H1 (cell line): ENCODE measurements at regions not wholly inside any gene's neighbourhood (a gene's known extent, or its start where the extent isn't known, plus 50 kb on each side); places are given as distances from the start of the nearest gene placed in this dataset.

Source experiments
- CTCF ChIA-PET: fragments of 300-600 bp; sonication (Branson Sonifier 250); formaldehyde crosslinking; loops from one replicate; lab custom pipeline; 2021; ENCODE audit not compliant: partially characterized antibody; lab: Charles Lee
- POLR2A ChIA-PET: fragments of 300-600 bp; sonication (Branson Sonifier 250); formaldehyde crosslinking; loops from one replicate; lab custom pipeline; 2021; ENCODE audit warnings: inconsistent platforms; ENCODE audit not compliant: partially characterized antibody; lab: Charles Lee
- DNase-seq, 2 experiments: peaks; one replicate each; pipeline versions ENCODE4 v3.0.0 to v3.0.0-alpha.2; 2010 to 2022; ENCODE audit warnings: low spot score in 2 of 2, low read depth in 1 of 2, mixed read lengths in 1 of 2
- FAIRE-seq: peaks from 2 replicates; lab custom pipeline; 2011; peaks lifted over from hg19 to GRCh38; lab: Jason Lieb, UNC
- H2AFZ ChIP-seq: 2 replicates; pipeline ENCODE4 v1.8.1; 2012; ENCODE audit warnings: low read length, inconsistent platforms
- H2AK5ac ChIP-seq: 2 replicates; pipeline ENCODE4 v1.6.1; 2013; ENCODE audit warnings: low read depth, low read length
- H2BK120ac ChIP-seq: replicated peaks from 2 replicates; pipeline ENCODE3; 2013; ENCODE audit warnings: low read depth, low read length, inconsistent platforms
- H2BK12ac ChIP-seq: 2 replicates; pipeline ENCODE4 v1.6.1; 2013; ENCODE audit warnings: low read depth, low read length
- H2BK15ac ChIP-seq: 2 replicates; pipeline ENCODE4 v1.6.1; 2013; ENCODE audit warnings: low read length
- H2BK20ac ChIP-seq: 2 replicates; pipeline ENCODE4 v1.6.1; 2013; ENCODE audit warnings: low read length
- H2BK5ac ChIP-seq: 2 replicates; pipeline ENCODE4 v1.6.1; 2013; ENCODE audit warnings: low read depth, low read length
- H3K14ac ChIP-seq: 2 replicates; pipeline ENCODE4 v1.6.1; 2013; ENCODE audit warnings: inconsistent platforms; ENCODE audit not compliant: insufficient read length
- H3K18ac ChIP-seq: 2 replicates; pipeline ENCODE4 v1.6.1; 2013; ENCODE audit warnings: low read length; ENCODE audit errors: extremely low read depth
- H3K23ac ChIP-seq: 2 replicates; pipeline ENCODE4 v1.6.1; 2013; ENCODE audit warnings: inconsistent platforms; ENCODE audit not compliant: insufficient read length
- H3K23me2 ChIP-seq: 2 replicates; pipeline ENCODE4 v1.6.1; 2013; ENCODE audit warnings: low read depth, low read length
- H3K27ac ChIP-seq: 2 replicates; pipeline ENCODE4 v1.6.1; 2011; ENCODE audit warnings: low read depth, low read length, inconsistent platforms
- H3K27me3 ChIP-seq, 4 experiments: replicated peaks in 1 of 4; 1 replicate in 1 of 4; 2 replicates in 3 of 4; pipeline versions ENCODE4 v1.6.1 to v1.8.1; 2011 to 2013; ENCODE audit warnings: low read length in 3 of 4, mild to moderate bottlenecking in 3 of 4, inconsistent platforms in 2 of 4, mixed read lengths in 2 of 4, moderate library complexity in 1 of 4; ENCODE audit not compliant: control insufficient read depth in 3 of 4, insufficient read depth in 3 of 4; ENCODE audit errors: extremely low read depth in 1 of 4
- H3K36me3 ChIP-seq, 4 experiments: 2 replicates each; pipeline versions ENCODE4 v1.6.1 to v1.8.1; 2011 to 2013; ENCODE audit warnings: mild to moderate bottlenecking in 4 of 4, low read length in 3 of 4, moderate library complexity in 2 of 4, control low read depth in 1 of 4, inconsistent platforms in 1 of 4; ENCODE audit not compliant: insufficient read depth in 4 of 4, control insufficient read depth in 2 of 4
- H3K4ac ChIP-seq: replicated peaks from 2 replicates; pipeline ENCODE3; 2013; ENCODE audit warnings: low read length, low read depth, mixed read lengths, inconsistent platforms; ENCODE audit not compliant: insufficient read length
- H3K4me1 ChIP-seq, 4 experiments: replicated peaks in 1 of 4; 1 replicate in 1 of 4; 2 replicates in 3 of 4; pipeline versions ENCODE4 v1.6.1 to v1.8.1; 2011 to 2013; ENCODE audit warnings: low read length in 3 of 4, inconsistent platforms in 2 of 4, mixed read lengths in 1 of 4; ENCODE audit not compliant: insufficient read depth in 4 of 4, control insufficient read depth in 3 of 4
- H3K4me2 ChIP-seq, 2 experiments: 2 replicates each; pipeline versions ENCODE4 v1.6.1 to v1.8.1; 2011 to 2013; ENCODE audit warnings: low read depth in 2 of 2, low read length in 2 of 2, control low read depth in 1 of 2, inconsistent platforms in 1 of 2, mild to moderate bottlenecking in 1 of 2; ENCODE audit not compliant: insufficient read depth in 1 of 2
- H3K4me3 ChIP-seq, 4 experiments: fragments of 200-600, 300-600 bp in 1 of 4; sonication (generic), shearing (Covaris generic), sonication (Bioruptor Twin) in 1 of 4; 2 replicates each; pipeline versions ENCODE4 v1.5.1 to v1.8.1; 2011 to 2016; ENCODE audit warnings: low read length in 4 of 4, low read depth in 3 of 4, control low read depth in 2 of 4, inconsistent platforms in 2 of 4, mild to moderate bottlenecking in 2 of 4, mixed read lengths in 1 of 4, moderate library complexity in 1 of 4; ENCODE audit not compliant: insufficient read depth in 2 of 4; ENCODE audit errors: extremely low read depth in 1 of 4
- H3K56ac ChIP-seq: replicated peaks from 2 replicates; pipeline ENCODE3; 2013; ENCODE audit warnings: low read depth, mild to moderate bottlenecking, mixed read lengths, low read length, inconsistent platforms; ENCODE audit not compliant: insufficient read length
- H3K79me1 ChIP-seq: 2 replicates; pipeline ENCODE4 v1.6.1; 2013; ENCODE audit warnings: low read depth, low read length, control low read depth
- H3K79me2 ChIP-seq, 2 experiments: 2 replicates each; pipeline versions ENCODE4 v1.6.1 to v1.8.1; 2012 to 2013; ENCODE audit warnings: low read length in 2 of 2, mild to moderate bottlenecking in 2 of 2, inconsistent platforms in 1 of 2; ENCODE audit not compliant: insufficient read depth in 2 of 2, control insufficient read depth in 1 of 2
- H3K9ac ChIP-seq, 4 experiments: replicated peaks in 1 of 4; 1 replicate in 1 of 4; 2 replicates in 3 of 4; pipeline versions ENCODE4 v1.6.1 to v1.8.1; 2011 to 2013; ENCODE audit warnings: low read depth in 3 of 4, low read length in 3 of 4, control low read depth in 2 of 4, mild to moderate bottlenecking in 2 of 4, moderate library complexity in 2 of 4, inconsistent platforms in 1 of 4; ENCODE audit errors: extremely low read depth in 1 of 4
- H3K9me3 ChIP-seq, 2 experiments: 2 replicates each; pipeline versions ENCODE4 v1.6.1 to v1.8.1; 2012 to 2013; ENCODE audit warnings: mild to moderate bottlenecking in 2 of 2, moderate library complexity in 2 of 2, control low read depth in 1 of 2, inconsistent platforms in 1 of 2, low read depth in 1 of 2, low read length in 1 of 2, mixed read lengths in 1 of 2; ENCODE audit not compliant: insufficient read depth in 2 of 2
- H4K20me1 ChIP-seq, 2 experiments: replicated peaks in 1 of 2; 2 replicates each; pipeline versions ENCODE3 to v1.8.1; 2011 to 2013; ENCODE audit warnings: inconsistent platforms in 2 of 2, low read length in 2 of 2, mild to moderate bottlenecking in 1 of 2; ENCODE audit not compliant: insufficient read depth in 2 of 2, control insufficient read depth in 1 of 2
- H4K5ac ChIP-seq: 2 replicates; pipeline ENCODE4 v1.6.1; 2013; ENCODE audit warnings: low read length, low read depth, mixed read lengths, inconsistent platforms; ENCODE audit not compliant: insufficient read length
- H4K8ac ChIP-seq: 2 replicates; pipeline ENCODE4 v1.8.0; 2013; ENCODE audit warnings: mild to moderate bottlenecking, moderate library complexity, low read length, inconsistent platforms; ENCODE audit not compliant: insufficient read depth; ENCODE audit errors: extremely low read depth
- H4K91ac ChIP-seq: replicated peaks from 2 replicates; pipeline ENCODE3; 2013; ENCODE audit warnings: low read length, mixed read lengths, inconsistent platforms; ENCODE audit not compliant: insufficient read length
- KDM5A ChIP-seq: fragments of 200-600 bp; IDR thresholded peaks from 2 replicates; pipeline ENCODE4 v1.7.1; 2012; ENCODE audit warnings: mild to moderate bottlenecking, low read length, inconsistent platforms, mixed read lengths
- MAX ChIP-seq: IDR thresholded peaks from 2 replicates; pipeline ENCODE4 v1.6.1; 2012; ENCODE audit warnings: inconsistent platforms
- NRF1 ChIP-seq: IDR thresholded peaks from 2 replicates; pipeline ENCODE4 v1.6.1; 2011; ENCODE audit warnings: mild to moderate bottlenecking, low read depth, low read length, improper control_type of control experiment
- RAD21 ChIP-seq, 2 experiments: IDR thresholded peaks in 1 of 2; conservative IDR thresholded peaks in 1 of 2; 2 replicates each; pipeline ENCODE4 v1.6.1; 2011; ENCODE audit warnings: low read depth in 2 of 2, low read length in 2 of 2, improper control_type of control experiment in 1 of 2, inconsistent platforms in 1 of 2, mild to moderate bottlenecking in 1 of 2, moderate library complexity in 1 of 2
- RFX5 ChIP-seq: IDR thresholded peaks from 2 replicates; pipeline ENCODE4 v1.6.1; 2011; ENCODE audit warnings: low read depth, low read length, improper control_type of control experiment, borderline replicate concordance
- TAF1 ChIP-seq: IDR thresholded peaks from 2 replicates; pipeline ENCODE4 v1.6.1; 2011; ENCODE audit warnings: mild to moderate bottlenecking, low read depth, low read length
- TEAD4 ChIP-seq: IDR thresholded peaks from 2 replicates; pipeline ENCODE4 v1.6.1; 2012; ENCODE audit warnings: low read depth, low read length, inconsistent platforms, mixed read lengths
- WGBS, 2 experiments: shearing (Covaris generic) in 1 of 2; methylation state at CpG; one replicate each; pipeline versions ENCODE4 v1.1.6 to v1.1.7; 2013 to 2015; ENCODE audit warnings: low lambda C conversion rate in 2 of 2, mixed read lengths in 2 of 2, inconsistent platforms in 1 of 2, low coverage in 1 of 2, missing lambda C conversion rate in 1 of 2; ENCODE audit not compliant: insufficient replicate concordance in 2 of 2, insufficient coverage in 1 of 2, insufficient read length in 1 of 2; ENCODE audit errors: extremely low coverage in 1 of 2, missing lambda C conversion rate in 1 of 2; 5-methylcytosine and 5-hydroxymethylcytosine counted together

GRCh38 chr12:116490471-116490870, 68.7 kb upstream of the MAP1LC3B2 start:
- no peaks in the 10 kb centered on the region for H3K4me1 ChIP-seq
- H3K18ac ChIP-seq: no peak overlapping the region
- H2BK20ac ChIP-seq: no peak overlapping the region
- H3K23ac ChIP-seq: no peak overlapping the region
- TF ChIP-seq MAX (no peak), NRF1 (no peak), RAD21 (IDR thresholded peaks at IDR 0.05 in 1 of 2, conservative IDR thresholded peaks at IDR 0.05 in 1 of 2; ENCODE audit: low read depth in 2 of 2, low read length in 2 of 2) (no peak), RFX5 (no peak), TEAD4 (no peak), TAF1 (no peak), KDM5A (no peak)
- TF ChIP-seq, all 59 proteins: peak for 0
- Histone ChIP-seq H3K4ac (no peak overlapping the region), H3K56ac (no peak overlapping the region), H2BK12ac (no peak overlapping the region), H3K23me2 (no peaks in the 10 kb centered on the region), H3K4me2 (no peak overlapping the region), H4K20me1 (no peaks in the 10 kb centered on the region), H3K14ac (no peak overlapping the region), H2BK5ac (no peak overlapping the region), H3K36me3 (no peaks in the 10 kb centered on the region), H2BK120ac (no peak overlapping the region), H3K9me3 (no peaks in the 10 kb centered on the region), H3K27ac (no peak overlapping the region), H2AFZ (no peak overlapping the region), H4K91ac (no peak overlapping the region), H3K9ac (no peak overlapping the region), H4K5ac (no peak overlapping the region), H4K8ac (no peak overlapping the region), H3K27me3 (no peaks in the 10 kb centered on the region), H2AK5ac (no peak overlapping the region), H3K4me3 (no peak overlapping the region), H3K79me2 (no peaks in the 10 kb centered on the region), H3K79me1 (no peaks in the 10 kb centered on the region), H2BK15ac (no peak overlapping the region)
- DNase-seq (no peak), FAIRE-seq (no peak)
- POLR2A ChIA-PET: no interaction called here
- WGBS, 2 experiments: 85% methylated on average over 2 of the region's 2 CpGs; no CpG with 5 or more reads in 1 of the 2 experiments
- CTCF ChIA-PET: interaction anchor here (1.4 kb wide), 1 partner anchor 11 kb away, joined by 3 read pairs; no protein-coding TSS in a partner anchor
